22Rv1 (cell line): ENCODE measurements at regions not wholly inside any gene's neighbourhood (a gene's known extent, or its start where the extent isn't known, plus 50 kb on each side); places are given as distances from the start of the nearest gene placed in this dataset.

Experiments used
- CTCF ChIP-seq: fragments of 450-650 bp; IDR thresholded peaks from 2 replicates; pipeline ENCODE4 v1.5.1; 2017; ENCODE audit warnings: mild to moderate bottlenecking
- ZFX ChIP-seq: fragments of 450-650 bp; IDR thresholded peaks from 2 replicates; pipeline ENCODE4 v1.6.1; 2017; ENCODE audit warnings: antibody characterized with exemption, borderline replicate concordance

- TF ChIP-seq CTCF, result no peak
- no peak for TF ChIP-seq ZFX
Observed at GRCh38 chr6:169940481-169941271, 189.3 kb downstream of the ERMARD start.
